Thoracic aorta (tissue), 2 donors: ENCODE measurements at regions not wholly inside any gene's neighbourhood (a gene's known extent, or its start where the extent isn't known, plus 50 kb on each side); places are given as distances from the start of the nearest gene placed in this dataset.

Experiments used
- ATAC-seq: fragments of 150-250 bp; one replicate; pipeline ENCODE4 v1.8.0; 2017; ENCODE audit warnings: low read depth; ENCODE audit not compliant: insufficient number of reproducible peaks, low FRiP score
- DNase-seq: peaks from one replicate; pipeline ENCODE4 v3.0.0-alpha.2; 2020; ENCODE audit warnings: low spot score
- H3K27ac ChIP-seq, 2 donors: fragments of 200-600 bp; sonication (generic); 1 replicate in 1 of 2; 2 replicates in 1 of 2; pipeline ENCODE4 v1.5.1; 2016; ENCODE audit warnings: mild to moderate bottlenecking in 2 of 2, moderate library complexity in 2 of 2
- H3K27me3 ChIP-seq: fragments of 200-600 bp; sonication (generic); replicated peaks from 2 replicates; pipeline ENCODE4 v1.6.0; 2016; ENCODE audit warnings: mild to moderate bottlenecking; ENCODE audit not compliant: insufficient read depth
- H3K36me3 ChIP-seq: fragments of 200-600 bp; sonication (generic); one replicate; pipeline ENCODE4 v1.5.1; 2016
- H3K4me1 ChIP-seq, 2 donors: fragments of 200-600 bp; sonication (generic); 1 replicate in 1 of 2; 2 replicates in 1 of 2; pipeline versions ENCODE4 v1.5.1 to v1.6.0; 2016; ENCODE audit warnings: low read depth in 2 of 2, mild to moderate bottlenecking in 1 of 2; ENCODE audit not compliant: control insufficient read depth in 1 of 2
- H3K4me3 ChIP-seq: fragments of 200-600 bp; sonication (generic); 2 replicates; pipeline ENCODE4 v1.5.1; 2016; ENCODE audit warnings: mild to moderate bottlenecking
- H3K9me3 ChIP-seq: fragments of 200-600 bp; sonication (generic); 2 replicates; pipeline ENCODE4 v1.5.1; 2016
- CTCF ChIP-seq: fragments of 200-600 bp; sonication (generic); IDR thresholded peaks from one replicate; pipeline ENCODE4 v1.5.1; 2019; ENCODE audit warnings: antibody characterized with exemption

- no peaks in the 10 kb centered on the region for H3K9me3 ChIP-seq
- H3K4me3 ChIP-seq, result no peak overlapping the region
- no peaks in the 10 kb centered on the region for H3K36me3 ChIP-seq
- H3K27ac ChIP-seq, result no peak overlapping the region
- DNase-seq (no peak), ATAC-seq (no peak)
- H3K4me1 ChIP-seq, result no peaks in the 10 kb centered on the region
- TF ChIP-seq CTCF, result no peak
- no peaks in the 10 kb centered on the region for H3K27me3 ChIP-seq
Measured at GRCh38 chr13:111557921-111558699, 237.7 kb downstream of the TEX29 start.

GRCh38 chr13:111558700-111559088 lies 238.3 kb downstream of the TEX29 start:
- H3K27me3 ChIP-seq, result no peaks in the 10 kb centered on the region
- DNase-seq (no peak), ATAC-seq (no peak)
- TF ChIP-seq CTCF, result no peak
- no peak overlapping the region for H3K4me3 ChIP-seq
- no peaks in the 10 kb centered on the region for H3K4me1 ChIP-seq
- H3K36me3 ChIP-seq, result no peaks in the 10 kb centered on the region
- H3K27ac ChIP-seq, result no peak overlapping the region
- no peaks in the 10 kb centered on the region for H3K9me3 ChIP-seq

GRCh38 chr13:111559612-111560403 lies 239.4 kb downstream of the TEX29 start:
- no peak for DNase-seq
- Histone ChIP-seq H3K27me3 (no peaks in the 10 kb centered on the region), H3K4me1 (no peaks in the 10 kb centered on the region), H3K4me3 (no peak overlapping the region), H3K9me3 (no peaks in the 10 kb centered on the region), H3K36me3 (no peaks in the 10 kb centered on the region), H3K27ac (no peak overlapping the region)
- no peak for ATAC-seq
- TF ChIP-seq CTCF, result no peak

- Histone ChIP-seq H3K27me3 (no peaks in the 10 kb centered on the region), H3K9me3 (no peaks in the 10 kb centered on the region), H3K4me1 (no peaks in the 10 kb centered on the region), H3K36me3 (no peaks in the 10 kb centered on the region), H3K4me3 (no peak overlapping the region), H3K27ac (no peak overlapping the region)
- no peak for TF ChIP-seq CTCF
- no peak for ATAC-seq
- DNase-seq, result no peak
Measured at GRCh38 chr13:111561091-111561781, 240.8 kb downstream of the TEX29 start.

- DNase-seq, result no peak
- no peaks in the 10 kb centered on the region for H3K27me3 ChIP-seq
- TF ChIP-seq CTCF, result no peak
- H3K27ac ChIP-seq, result no peak overlapping the region
- no peak for ATAC-seq
- no peak overlapping the region for H3K4me3 ChIP-seq
- no peaks in the 10 kb centered on the region for H3K4me1 ChIP-seq
- no peaks in the 10 kb centered on the region for H3K9me3 ChIP-seq
- no peaks in the 10 kb centered on the region for H3K36me3 ChIP-seq
Measured at GRCh38 chr13:111562716-111563115, 242.3 kb downstream of the TEX29 start.
